ENCODE measurements at regions not wholly inside any gene's neighbourhood (a gene's known extent, or its start where the extent isn't known, plus 50 kb on each side); places are given as distances from the start of the nearest gene placed in this dataset.
"Not testable (repeated sequence)": the region's sequence is repeated elsewhere in the genome, so short reads cannot be mapped to it uniquely, and the experiment has no call there.

DNA sequence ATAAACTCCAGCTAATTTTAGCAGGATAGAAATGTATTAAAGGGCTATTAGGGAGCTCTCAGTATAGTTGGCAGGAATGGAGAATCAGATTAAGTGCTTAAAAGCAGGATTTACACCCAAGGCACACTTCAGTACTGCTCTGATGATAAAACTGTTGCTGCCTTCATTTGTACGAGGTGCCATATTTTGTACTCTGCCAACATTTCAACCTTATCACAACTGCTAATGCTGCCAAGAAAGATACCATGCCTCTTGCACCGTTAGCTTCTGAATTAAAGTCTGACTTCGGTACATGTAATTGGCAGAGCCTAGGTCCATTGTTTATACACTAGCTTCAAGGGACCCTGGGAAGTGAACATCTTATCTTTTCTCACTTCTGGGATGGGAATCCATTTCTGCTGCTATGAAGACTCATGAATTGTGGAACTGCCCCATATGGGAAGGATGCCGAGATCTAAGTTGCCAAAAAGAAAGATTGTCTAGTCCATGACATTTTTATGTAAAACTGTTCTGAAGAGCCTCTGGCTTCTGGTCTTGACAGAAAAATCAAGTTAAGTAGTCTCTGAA lies 624.0 kb upstream of the IGFBP7 start:
- no peak for ATAC-seq
- no peak for TF ChIP-seq ZNF8 (CRISPR knock-in tag; IDR thresholded peaks at IDR 0.05)

DNA sequence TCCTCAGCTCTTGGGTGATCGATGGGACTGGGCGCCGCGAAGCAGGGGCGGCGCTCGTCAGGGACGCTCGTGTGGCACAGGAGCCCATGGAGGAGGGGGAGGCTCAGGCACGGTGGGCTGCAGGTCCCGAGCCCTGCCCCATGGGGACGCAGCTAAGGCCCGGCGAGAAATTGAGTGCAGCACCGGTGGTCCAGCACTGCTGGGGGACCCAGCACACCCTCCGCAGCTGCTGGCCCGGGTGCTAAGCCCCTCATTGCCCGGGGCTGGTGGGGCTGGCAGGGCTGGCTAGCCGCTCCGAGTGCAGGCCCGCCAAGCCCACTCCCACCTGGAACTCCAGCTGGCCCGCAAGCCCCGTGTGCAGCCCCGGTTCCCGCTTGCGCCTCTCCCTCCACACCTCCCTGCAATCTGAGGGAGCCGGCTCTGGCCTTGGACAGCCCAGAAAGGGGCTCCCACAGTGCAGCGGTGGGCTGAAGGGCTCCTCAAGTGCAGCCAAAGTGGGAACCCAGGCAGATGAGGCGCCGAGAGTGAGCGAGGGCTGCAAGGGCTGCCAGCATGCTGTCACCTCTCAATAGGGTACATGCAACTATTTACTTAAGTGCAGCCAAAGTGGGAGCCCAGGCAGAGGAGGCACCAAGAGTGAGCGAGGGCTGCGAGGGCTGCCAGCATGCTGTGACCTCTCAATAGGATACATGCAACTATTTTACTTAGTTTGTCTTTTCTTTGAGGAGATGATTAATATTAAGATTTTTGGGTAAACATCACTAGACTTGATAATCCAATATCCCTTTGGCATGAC lies 619.8 kb upstream of the IGFBP7 start:
- not testable (repeated sequence) for ATAC-seq

DNA sequence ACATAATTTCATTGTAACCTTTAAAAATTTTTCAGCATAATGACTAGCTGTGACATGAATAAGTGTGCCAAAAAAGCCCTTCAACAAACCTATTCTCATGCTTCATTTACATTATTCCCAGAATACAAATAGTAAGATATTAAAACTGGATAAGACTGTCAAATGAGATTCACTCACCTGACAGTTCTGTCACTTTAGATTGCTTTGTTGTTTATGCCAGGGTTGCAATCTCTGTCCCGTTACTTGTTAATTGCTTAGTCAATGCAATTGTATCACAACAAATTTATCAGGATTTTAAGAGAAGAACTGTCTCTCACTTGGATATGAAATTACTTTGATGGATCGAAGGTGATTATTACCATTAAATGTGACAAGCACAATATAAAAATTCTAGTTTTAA lies 616.0 kb upstream of the IGFBP7 start:
- no peak for ATAC-seq

DNA sequence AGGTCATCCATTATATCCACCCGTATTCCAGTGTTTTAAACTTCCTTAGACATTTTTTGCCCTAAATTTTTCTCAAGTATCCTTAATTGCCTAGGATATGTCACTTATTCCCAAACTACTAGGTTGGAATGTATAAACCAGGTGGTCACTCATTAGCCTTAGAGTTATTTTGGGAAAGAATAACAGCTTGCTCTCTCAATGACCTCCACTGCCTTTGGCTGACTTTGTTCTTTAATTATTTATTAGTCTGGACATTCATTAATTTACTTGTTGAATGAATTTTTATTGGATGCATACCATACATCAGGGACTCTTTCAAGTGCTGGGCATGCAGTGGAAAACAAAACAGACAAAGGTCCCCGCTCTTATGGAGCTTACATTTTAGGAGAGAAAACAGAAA lies 609.3 kb upstream of the IGFBP7 start:
- ATAC-seq = no peak
- TF ChIP-seq TOX (CRISPR knock-in tag; IDR thresholded peaks at IDR 0.05; ENCODE audit: borderline replicate concordance) (no peak), ARNTL (CRISPR knock-in tag; IDR thresholded peaks at IDR 0.05; ENCODE audit: borderline replicate concordance, low read depth) (no peak), ESRRG (CRISPR knock-in tag; IDR thresholded peaks at IDR 0.05) (no peak), RARB (CRISPR knock-in tag; IDR thresholded peaks at IDR 0.05) (no peak), BACH2 (CRISPR knock-in tag; IDR thresholded peaks at IDR 0.05; ENCODE audit: borderline replicate concordance) (no peak), ISL1 (CRISPR knock-in tag; IDR thresholded peaks at IDR 0.05) (no peak), SNAI2 (CRISPR knock-in tag; IDR thresholded peaks at IDR 0.05) (no peak), ZNF8 (CRISPR knock-in tag; IDR thresholded peaks at IDR 0.05) (no peak), ZNF70 (CRISPR knock-in tag; IDR thresholded peaks at IDR 0.05) (no peak), ZNF565 (CRISPR knock-in tag; conservative IDR thresholded peaks at IDR 0.05; ENCODE audit: low read depth) (no peak), ZC3H10 (CRISPR knock-in tag; IDR thresholded peaks at IDR 0.05) (no peak), CSDC2 (CRISPR knock-in tag; IDR thresholded peaks at IDR 0.05) (no peak), ZFP3 (CRISPR knock-in tag; IDR thresholded peaks at IDR 0.05) (no peak), TCF4 (CRISPR knock-in tag; IDR thresholded peaks at IDR 0.05; ENCODE audit: borderline replicate concordance) (no peak), GLIS3 (CRISPR knock-in tag; IDR thresholded peaks at IDR 0.05) (no peak)
- TF ChIP-seq, protein P1, sequence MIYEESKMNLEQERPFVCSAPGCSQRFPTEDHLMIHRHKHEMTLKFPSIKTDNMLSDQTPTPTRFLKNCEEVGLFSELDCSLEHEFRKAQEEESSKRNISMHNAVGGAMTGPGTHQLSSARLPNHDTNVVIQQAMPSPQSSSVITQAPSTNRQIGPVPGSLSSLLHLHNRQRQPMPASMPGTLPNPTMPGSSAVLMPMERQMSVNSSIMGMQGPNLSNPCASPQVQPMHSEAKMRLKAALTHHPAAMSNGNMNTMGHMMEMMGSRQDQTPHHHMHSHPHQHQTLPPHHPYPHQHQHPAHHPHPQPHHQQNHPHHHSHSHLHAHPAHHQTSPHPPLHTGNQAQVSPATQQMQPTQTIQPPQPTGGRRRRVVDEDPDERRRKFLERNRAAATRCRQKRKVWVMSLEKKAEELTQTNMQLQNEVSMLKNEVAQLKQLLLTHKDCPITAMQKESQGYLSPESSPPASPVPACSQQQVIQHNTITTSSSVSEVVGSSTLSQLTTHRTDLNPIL (CRISPR knock-in tag; IDR thresholded peaks at IDR 0.05; ENCODE audit: low read depth) = no peak
- TF ChIP-seq, protein P2, sequence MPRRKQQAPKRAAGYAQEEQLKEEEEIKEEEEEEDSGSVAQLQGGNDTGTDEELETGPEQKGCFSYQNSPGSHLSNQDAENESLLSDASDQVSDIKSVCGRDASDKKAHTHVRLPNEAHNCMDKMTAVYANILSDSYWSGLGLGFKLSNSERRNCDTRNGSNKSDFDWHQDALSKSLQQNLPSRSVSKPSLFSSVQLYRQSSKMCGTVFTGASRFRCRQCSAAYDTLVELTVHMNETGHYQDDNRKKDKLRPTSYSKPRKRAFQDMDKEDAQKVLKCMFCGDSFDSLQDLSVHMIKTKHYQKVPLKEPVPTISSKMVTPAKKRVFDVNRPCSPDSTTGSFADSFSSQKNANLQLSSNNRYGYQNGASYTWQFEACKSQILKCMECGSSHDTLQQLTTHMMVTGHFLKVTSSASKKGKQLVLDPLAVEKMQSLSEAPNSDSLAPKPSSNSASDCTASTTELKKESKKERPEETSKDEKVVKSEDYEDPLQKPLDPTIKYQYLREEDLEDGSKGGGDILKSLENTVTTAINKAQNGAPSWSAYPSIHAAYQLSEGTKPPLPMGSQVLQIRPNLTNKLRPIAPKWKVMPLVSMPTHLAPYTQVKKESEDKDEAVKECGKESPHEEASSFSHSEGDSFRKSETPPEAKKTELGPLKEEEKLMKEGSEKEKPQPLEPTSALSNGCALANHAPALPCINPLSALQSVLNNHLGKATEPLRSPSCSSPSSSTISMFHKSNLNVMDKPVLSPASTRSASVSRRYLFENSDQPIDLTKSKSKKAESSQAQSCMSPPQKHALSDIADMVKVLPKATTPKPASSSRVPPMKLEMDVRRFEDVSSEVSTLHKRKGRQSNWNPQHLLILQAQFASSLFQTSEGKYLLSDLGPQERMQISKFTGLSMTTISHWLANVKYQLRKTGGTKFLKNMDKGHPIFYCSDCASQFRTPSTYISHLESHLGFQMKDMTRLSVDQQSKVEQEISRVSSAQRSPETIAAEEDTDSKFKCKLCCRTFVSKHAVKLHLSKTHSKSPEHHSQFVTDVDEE (CRISPR knock-in tag; IDR thresholded peaks at IDR 0.05) = no peak
- TF ChIP-seq, protein P3, sequence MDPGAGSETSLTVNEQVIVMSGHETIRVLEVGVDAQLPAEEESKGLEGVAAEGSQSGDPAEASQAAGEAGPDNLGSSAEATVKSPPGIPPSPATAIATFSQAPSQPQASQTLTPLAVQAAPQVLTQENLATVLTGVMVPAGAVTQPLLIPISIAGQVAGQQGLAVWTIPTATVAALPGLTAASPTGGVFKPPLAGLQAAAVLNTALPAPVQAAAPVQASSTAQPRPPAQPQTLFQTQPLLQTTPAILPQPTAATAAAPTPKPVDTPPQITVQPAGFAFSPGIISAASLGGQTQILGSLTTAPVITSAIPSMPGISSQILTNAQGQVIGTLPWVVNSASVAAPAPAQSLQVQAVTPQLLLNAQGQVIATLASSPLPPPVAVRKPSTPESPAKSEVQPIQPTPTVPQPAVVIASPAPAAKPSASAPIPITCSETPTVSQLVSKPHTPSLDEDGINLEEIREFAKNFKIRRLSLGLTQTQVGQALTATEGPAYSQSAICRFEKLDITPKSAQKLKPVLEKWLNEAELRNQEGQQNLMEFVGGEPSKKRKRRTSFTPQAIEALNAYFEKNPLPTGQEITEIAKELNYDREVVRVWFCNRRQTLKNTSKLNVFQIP (CRISPR knock-in tag; IDR thresholded peaks at IDR 0.05; ENCODE audit: borderline replicate concordance, low read depth) = no peak
- TF ChIP-seq, protein P4, sequence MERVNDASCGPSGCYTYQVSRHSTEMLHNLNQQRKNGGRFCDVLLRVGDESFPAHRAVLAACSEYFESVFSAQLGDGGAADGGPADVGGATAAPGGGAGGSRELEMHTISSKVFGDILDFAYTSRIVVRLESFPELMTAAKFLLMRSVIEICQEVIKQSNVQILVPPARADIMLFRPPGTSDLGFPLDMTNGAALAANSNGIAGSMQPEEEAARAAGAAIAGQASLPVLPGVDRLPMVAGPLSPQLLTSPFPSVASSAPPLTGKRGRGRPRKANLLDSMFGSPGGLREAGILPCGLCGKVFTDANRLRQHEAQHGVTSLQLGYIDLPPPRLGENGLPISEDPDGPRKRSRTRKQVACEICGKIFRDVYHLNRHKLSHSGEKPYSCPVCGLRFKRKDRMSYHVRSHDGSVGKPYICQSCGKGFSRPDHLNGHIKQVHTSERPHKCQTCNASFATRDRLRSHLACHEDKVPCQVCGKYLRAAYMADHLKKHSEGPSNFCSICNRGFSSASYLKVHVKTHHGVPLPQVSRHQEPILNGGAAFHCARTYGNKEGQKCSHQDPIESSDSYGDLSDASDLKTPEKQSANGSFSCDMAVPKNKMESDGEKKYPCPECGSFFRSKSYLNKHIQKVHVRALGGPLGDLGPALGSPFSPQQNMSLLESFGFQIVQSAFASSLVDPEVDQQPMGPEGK (CRISPR knock-in tag; IDR thresholded peaks at IDR 0.05; ENCODE audit: borderline replicate concordance) = no peak
- TF ChIP-seq, protein P5, sequence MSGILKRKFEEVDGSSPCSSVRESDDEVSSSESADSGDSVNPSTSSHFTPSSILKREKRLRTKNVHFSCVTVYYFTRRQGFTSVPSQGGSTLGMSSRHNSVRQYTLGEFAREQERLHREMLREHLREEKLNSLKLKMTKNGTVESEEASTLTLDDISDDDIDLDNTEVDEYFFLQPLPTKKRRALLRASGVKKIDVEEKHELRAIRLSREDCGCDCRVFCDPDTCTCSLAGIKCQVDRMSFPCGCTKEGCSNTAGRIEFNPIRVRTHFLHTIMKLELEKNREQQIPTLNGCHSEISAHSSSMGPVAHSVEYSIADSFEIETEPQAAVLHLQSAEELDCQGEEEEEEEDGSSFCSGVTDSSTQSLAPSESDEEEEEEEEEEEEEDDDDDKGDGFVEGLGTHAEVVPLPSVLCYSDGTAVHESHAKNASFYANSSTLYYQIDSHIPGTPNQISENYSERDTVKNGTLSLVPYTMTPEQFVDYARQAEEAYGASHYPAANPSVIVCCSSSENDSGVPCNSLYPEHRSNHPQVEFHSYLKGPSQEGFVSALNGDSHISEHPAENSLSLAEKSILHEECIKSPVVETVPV (CRISPR knock-in tag; IDR thresholded peaks at IDR 0.05) = no peak

More for the DNA sequence above, 616.0 kb upstream of the IGFBP7 start:
- TF ChIP-seq RARB (CRISPR knock-in tag; IDR thresholded peaks at IDR 0.05) (no peak), PPARA (CRISPR knock-in tag; IDR thresholded peaks at IDR 0.05; ENCODE audit: borderline replicate concordance) (no peak), CSDC2 (CRISPR knock-in tag; IDR thresholded peaks at IDR 0.05) (no peak), TOX (CRISPR knock-in tag; IDR thresholded peaks at IDR 0.05; ENCODE audit: borderline replicate concordance) (no peak), SNAI2 (CRISPR knock-in tag; IDR thresholded peaks at IDR 0.05) (no peak), ZFP30 (CRISPR knock-in tag; IDR thresholded peaks at IDR 0.05) (no peak), ARNTL (CRISPR knock-in tag; IDR thresholded peaks at IDR 0.05; ENCODE audit: borderline replicate concordance, low read depth) (no peak)
- TF ChIP-seq, protein P5 (CRISPR knock-in tag; IDR thresholded peaks at IDR 0.05) = no peak
- TF ChIP-seq, protein P1 (CRISPR knock-in tag; IDR thresholded peaks at IDR 0.05; ENCODE audit: low read depth) = no peak

DNA sequence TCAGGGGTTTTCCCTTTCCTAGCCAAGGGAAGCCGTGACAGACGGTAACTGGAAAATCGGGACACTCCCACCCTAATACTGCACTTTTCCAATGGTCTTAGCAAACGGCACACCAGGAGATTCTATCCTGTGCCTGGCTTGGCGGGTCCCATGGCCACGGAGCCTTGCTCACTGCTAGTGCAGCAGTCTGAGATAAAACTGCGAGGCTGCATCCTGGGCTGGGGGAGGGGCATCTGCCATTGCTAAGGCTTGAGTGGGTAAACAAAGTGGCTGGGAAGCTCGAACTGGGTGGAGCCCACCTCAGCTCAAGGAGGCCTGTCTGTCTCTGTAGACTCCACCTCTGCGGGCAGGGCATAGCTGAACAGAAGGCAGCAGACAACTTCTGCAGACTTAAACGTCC lies 604.1 kb upstream of the IGFBP7 start:
- not testable (repeated sequence) for ATAC-seq

All from SK-N-SH treated with all-trans-retinoic acid at 6 μM for 48 hours (cell line).